ENCODE measurements at regions not wholly inside any gene's neighbourhood (a gene's known extent, or its start where the extent isn't known, plus 50 kb on each side); places are given as distances from the start of the nearest gene placed in this dataset.

DNA sequence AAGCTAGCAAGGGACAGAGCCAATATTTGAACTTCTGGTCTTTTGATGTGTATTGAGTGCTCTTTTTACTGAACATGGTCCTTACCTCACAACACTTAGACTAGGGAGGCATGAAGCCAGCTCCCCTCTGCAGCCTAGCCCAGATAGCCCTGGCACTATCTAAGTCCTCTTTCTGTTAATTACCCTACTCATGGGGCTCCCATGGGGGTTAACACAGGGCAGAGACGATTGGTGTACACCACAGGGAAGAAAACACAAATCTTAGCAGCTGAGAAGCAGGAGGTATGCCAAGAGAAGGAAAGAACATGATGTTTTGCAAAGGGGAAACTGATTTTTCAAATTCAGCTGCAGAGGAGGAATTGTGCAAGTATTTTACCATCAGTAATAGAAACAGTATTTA lies 383.8 kb downstream of the TMEM232 start:
- no peak for TF ChIP-seq TAF1 (IDR thresholded peaks at IDR 0.05; ENCODE audit: low read depth, low read length)
- no peak for TF ChIP-seq RAD21 (IDR thresholded peaks at IDR 0.05 in 1 of 2, conservative IDR thresholded peaks at IDR 0.05 in 1 of 2; ENCODE audit: low read depth in 2 of 2, low read length in 2 of 2)
- TF ChIP-seq EP300 (IDR thresholded peaks at IDR 0.05; ENCODE audit: borderline replicate concordance in 1 of 2, low read depth in 2 of 2, low read length in 2 of 2): no peak
- TF ChIP-seq, protein P1, sequence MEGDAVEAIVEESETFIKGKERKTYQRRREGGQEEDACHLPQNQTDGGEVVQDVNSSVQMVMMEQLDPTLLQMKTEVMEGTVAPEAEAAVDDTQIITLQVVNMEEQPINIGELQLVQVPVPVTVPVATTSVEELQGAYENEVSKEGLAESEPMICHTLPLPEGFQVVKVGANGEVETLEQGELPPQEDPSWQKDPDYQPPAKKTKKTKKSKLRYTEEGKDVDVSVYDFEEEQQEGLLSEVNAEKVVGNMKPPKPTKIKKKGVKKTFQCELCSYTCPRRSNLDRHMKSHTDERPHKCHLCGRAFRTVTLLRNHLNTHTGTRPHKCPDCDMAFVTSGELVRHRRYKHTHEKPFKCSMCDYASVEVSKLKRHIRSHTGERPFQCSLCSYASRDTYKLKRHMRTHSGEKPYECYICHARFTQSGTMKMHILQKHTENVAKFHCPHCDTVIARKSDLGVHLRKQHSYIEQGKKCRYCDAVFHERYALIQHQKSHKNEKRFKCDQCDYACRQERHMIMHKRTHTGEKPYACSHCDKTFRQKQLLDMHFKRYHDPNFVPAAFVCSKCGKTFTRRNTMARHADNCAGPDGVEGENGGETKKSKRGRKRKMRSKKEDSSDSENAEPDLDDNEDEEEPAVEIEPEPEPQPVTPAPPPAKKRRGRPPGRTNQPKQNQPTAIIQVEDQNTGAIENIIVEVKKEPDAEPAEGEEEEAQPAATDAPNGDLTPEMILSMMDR (IDR thresholded peaks at IDR 0.05; ENCODE audit: control extremely low read depth in 1 of 3, insufficient read depth in 1 of 3, low read depth in 1 of 3, low read length in 3 of 3): no peak
- TF ChIP-seq TEAD4 (IDR thresholded peaks at IDR 0.05; ENCODE audit: low read depth, low read length): no peak
